Osteocyte (in vitro differentiated cells): ENCODE measurements at regions not wholly inside any gene's neighbourhood (a gene's known extent, or its start where the extent isn't known, plus 50 kb on each side); places are given as distances from the start of the nearest gene placed in this dataset.

ENCODE experiments used
- DNase-seq: peaks from one replicate; pipeline ENCODE4 v3.0.0; 2021; ENCODE audit warnings: mixed read lengths; ENCODE audit not compliant: unreplicated experiment; ENCODE audit errors: extremely low spot score
- H3K27ac Mint-ChIP-seq: one replicate; pipeline ENCODE4 v1.8.0; 2021; ENCODE audit warnings: mild to moderate bottlenecking, mixed read lengths; ENCODE audit not compliant: unreplicated experiment
- H3K27me3 Mint-ChIP-seq: one replicate; pipeline ENCODE4 v1.8.0; 2021; ENCODE audit warnings: mixed read lengths; ENCODE audit not compliant: unreplicated experiment
- H3K36me3 Mint-ChIP-seq: one replicate; pipeline ENCODE4 v1.8.0; 2021; ENCODE audit warnings: mixed read lengths; ENCODE audit not compliant: unreplicated experiment
- H3K4me1 Mint-ChIP-seq: one replicate; pipeline ENCODE4 v1.8.0; 2021; ENCODE audit warnings: mixed read lengths; ENCODE audit not compliant: unreplicated experiment
- H3K4me3 Mint-ChIP-seq: one replicate; pipeline ENCODE4 v1.8.0; 2021; ENCODE audit warnings: mild to moderate bottlenecking, moderate library complexity, mixed read lengths; ENCODE audit not compliant: unreplicated experiment
- H3K9me3 Mint-ChIP-seq: one replicate; pipeline ENCODE4 v1.8.0; 2021; ENCODE audit warnings: mixed read lengths; ENCODE audit not compliant: unreplicated experiment
- TF ChIP-seq, protein P1 (sequence below): fragments of 200-600 bp; sonication (generic); IDR thresholded peaks from 2 replicates; pipeline ENCODE4 v1.5.0; 2021; ENCODE audit warnings: antibody characterized with exemption, mild to moderate bottlenecking, moderate library complexity

DNA sequence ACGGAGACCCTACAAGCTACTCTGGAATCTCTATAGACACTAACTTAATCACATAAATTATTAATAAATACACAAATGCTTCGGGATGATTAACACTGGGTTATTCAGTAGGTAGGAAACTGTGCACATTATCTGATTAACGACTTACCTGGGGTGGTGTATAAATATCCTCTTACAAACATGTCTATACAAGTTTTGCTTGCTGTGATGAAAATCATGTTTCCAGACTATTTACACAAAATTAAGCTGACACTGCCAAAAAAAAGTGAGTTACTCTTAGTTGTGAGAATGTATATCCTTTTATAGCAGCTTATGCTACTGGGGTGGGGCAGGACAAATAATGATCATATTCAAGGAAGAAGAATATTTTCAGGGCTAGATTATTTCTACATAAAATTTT is 314.6 kb downstream of the C7orf25 start:
- DNase-seq, result no peak
- Mint-ChIP-seq H3K9me3 (peaks cover 5% of the 10 kb centered on the region), H3K4me1 (peaks cover 4% of the 10 kb centered on the region), H3K27me3 (peaks cover 46% of the 10 kb centered on the region), H3K27ac (no peak overlapping the region), H3K36me3 (no peaks in the 10 kb centered on the region), H3K4me3 (no peak overlapping the region)
- TF ChIP-seq, protein P1, sequence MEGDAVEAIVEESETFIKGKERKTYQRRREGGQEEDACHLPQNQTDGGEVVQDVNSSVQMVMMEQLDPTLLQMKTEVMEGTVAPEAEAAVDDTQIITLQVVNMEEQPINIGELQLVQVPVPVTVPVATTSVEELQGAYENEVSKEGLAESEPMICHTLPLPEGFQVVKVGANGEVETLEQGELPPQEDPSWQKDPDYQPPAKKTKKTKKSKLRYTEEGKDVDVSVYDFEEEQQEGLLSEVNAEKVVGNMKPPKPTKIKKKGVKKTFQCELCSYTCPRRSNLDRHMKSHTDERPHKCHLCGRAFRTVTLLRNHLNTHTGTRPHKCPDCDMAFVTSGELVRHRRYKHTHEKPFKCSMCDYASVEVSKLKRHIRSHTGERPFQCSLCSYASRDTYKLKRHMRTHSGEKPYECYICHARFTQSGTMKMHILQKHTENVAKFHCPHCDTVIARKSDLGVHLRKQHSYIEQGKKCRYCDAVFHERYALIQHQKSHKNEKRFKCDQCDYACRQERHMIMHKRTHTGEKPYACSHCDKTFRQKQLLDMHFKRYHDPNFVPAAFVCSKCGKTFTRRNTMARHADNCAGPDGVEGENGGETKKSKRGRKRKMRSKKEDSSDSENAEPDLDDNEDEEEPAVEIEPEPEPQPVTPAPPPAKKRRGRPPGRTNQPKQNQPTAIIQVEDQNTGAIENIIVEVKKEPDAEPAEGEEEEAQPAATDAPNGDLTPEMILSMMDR, result no peak

DNA sequence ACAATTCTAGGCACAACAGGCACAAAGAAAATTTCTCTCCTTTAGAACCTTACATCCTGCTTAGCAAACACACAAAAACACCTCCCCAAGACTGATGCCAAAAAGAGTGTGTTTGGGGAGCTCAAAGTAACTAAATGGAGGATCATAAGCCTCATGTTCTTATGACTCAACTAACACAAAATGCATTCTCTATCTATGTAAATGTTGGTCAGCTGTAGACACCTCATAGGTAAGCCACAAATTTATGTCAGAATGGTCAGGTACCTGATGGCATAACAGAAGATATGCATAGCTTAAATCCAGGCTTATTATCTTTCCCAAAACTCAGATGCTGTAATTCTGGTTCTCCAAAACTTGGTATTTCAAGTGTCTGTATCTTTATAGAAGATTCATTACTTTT is 315.1 kb downstream of the C7orf25 start:
- H3K36me3 Mint-ChIP-seq, result no peaks in the 10 kb centered on the region
- TF ChIP-seq, protein P1, result no peak
- peaks cover 4% of the 10 kb centered on the region for H3K4me1 Mint-ChIP-seq
- no peak overlapping the region for H3K4me3 Mint-ChIP-seq
- no peak overlapping the region for H3K27ac Mint-ChIP-seq
- peaks cover 46% of the 10 kb centered on the region for H3K27me3 Mint-ChIP-seq
- H3K9me3 Mint-ChIP-seq, result peaks cover 10% of the 10 kb centered on the region
- DNase-seq, result no peak

DNA sequence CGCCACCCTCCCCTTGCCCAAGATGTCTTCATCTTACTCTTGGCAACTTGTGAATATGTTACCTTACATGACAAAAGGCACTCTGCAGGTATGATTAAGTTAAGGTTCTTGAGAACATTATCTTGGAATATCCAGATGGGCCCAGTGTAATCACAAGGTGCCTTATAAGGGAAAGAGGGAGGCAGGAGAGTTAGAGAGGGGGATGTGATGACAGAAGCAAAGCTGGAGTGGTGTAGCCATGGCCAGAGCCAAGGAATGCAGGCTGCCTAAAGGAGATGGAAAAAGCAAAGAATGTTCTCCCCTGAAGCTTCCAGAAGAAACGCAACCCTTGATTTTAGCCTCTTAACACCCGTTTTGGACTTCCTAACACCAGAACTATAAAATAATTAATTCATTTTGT is 318.0 kb downstream of the C7orf25 start:
- TF ChIP-seq, protein P1, result no peak
- no peak overlapping the region for H3K4me3 Mint-ChIP-seq
- DNase-seq, result no peak
- peaks cover 57% of the 10 kb centered on the region for H3K27me3 Mint-ChIP-seq
- H3K4me1 Mint-ChIP-seq, result peaks cover 4% of the 10 kb centered on the region
- peaks cover 10% of the 10 kb centered on the region for H3K9me3 Mint-ChIP-seq
- H3K36me3 Mint-ChIP-seq, result no peaks in the 10 kb centered on the region
- no peak overlapping the region for H3K27ac Mint-ChIP-seq

DNA sequence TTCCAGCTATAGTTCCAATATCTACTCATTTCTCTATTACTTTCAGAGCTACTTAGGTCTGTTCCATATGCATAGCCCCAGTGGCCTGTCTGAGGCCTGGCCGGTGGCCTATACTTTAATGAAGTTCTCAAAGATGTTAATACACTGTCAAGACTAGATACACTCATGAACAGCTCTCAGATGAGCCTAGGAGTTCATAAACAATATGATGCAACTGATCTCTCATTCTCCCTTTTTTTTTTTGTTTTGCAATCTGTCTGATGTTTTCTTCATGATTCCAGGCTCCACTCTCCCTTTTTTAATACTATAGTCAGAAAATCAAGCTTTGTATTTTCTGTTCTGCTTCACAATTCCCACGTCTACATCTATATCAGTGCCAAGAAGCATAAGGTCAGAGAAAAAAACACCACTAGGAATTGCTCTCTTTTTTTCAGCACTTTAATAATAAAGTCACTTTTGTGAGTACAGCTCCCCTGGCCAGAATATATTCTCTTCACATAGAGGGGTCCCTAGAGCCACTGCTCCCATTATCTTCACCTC is 321.0 kb downstream of the C7orf25 start:
- Mint-ChIP-seq H3K27me3 (peaks cover 49% of the 10 kb centered on the region), H3K36me3 (peaks cover 3% of the 10 kb centered on the region), H3K27ac (no peak overlapping the region), H3K9me3 (peaks cover 10% of the 10 kb centered on the region), H3K4me1 (peaks cover 4% of the 10 kb centered on the region), H3K4me3 (no peak overlapping the region)
- DNase-seq, result no peak
- TF ChIP-seq, protein P1, result no peak

DNA sequence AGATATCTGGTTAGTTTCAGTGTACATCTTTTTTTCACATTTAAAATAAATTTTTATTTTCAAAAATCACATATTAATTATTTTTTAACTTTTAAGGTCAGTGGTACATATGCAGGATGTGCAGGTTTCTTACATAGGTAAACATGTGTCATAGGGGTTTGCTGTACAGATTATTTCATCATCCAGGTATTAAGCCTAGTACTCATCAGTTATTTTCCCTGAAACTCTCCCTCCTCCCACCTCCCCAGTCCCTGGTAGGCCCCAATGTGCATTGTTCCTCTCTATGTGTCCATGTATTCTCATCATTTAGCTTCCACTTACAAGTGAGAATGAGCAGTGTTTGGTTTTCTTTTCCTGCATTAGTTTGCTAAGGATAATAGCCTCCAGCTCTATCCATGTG is 323.0 kb downstream of the C7orf25 start:
- no peak overlapping the region for H3K4me3 Mint-ChIP-seq
- peaks cover 3% of the 10 kb centered on the region for H3K36me3 Mint-ChIP-seq
- TF ChIP-seq, protein P1, result no peak
- no peak for DNase-seq
- peaks cover 42% of the 10 kb centered on the region for H3K27me3 Mint-ChIP-seq
- H3K27ac Mint-ChIP-seq, result no peak overlapping the region
- peaks cover 14% of the 10 kb centered on the region for H3K9me3 Mint-ChIP-seq
- H3K4me1 Mint-ChIP-seq, result no peaks in the 10 kb centered on the region
